ENCODE measurements at regions not wholly inside any gene's neighbourhood (a gene's known extent, or its start where the extent isn't known, plus 50 kb on each side); places are given as distances from the start of the nearest gene placed in this dataset.

DNA sequence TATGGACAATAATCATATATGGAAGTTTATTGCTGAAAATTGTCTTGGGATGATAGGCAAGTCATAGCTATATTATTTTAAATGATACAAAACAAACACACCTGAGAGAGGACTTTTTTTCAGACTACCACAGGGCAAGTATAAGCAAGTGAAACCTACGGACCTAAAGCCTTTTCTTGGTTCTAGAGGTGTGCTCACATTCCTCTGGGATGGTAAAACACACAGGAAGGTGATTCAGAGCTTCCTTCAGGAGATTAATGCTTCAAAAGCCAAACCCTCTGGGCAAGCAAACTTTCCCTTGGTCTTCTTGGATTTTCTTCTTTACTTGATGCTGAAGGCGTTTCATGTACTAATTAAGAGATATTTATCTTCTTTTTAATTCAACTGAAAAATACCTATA, 60.1 kb upstream of the ACSL4 start:
- H3K4me3 ChIP-seq: no peak overlapping the region
- H3K4me2 ChIP-seq: no peak overlapping the region
- H3K9me2 ChIP-seq (replicated peaks; ENCODE audit: insufficient read depth): no peaks in the 10 kb centered on the region
- H3K4me1 ChIP-seq (ENCODE audit: insufficient read depth): no peaks in the 10 kb centered on the region
- WGBS (ENCODE audit: low lambda C conversion rate, missing lambda C conversion rate): 62% methylated on average over 2 of the region's 2 CpGs
- no peaks in the 10 kb centered on the region for H3K79me2 ChIP-seq
- H3K9me3 ChIP-seq (ENCODE audit: low read depth): no peaks in the 10 kb centered on the region
- H3K36me3 ChIP-seq (replicated peaks; ENCODE audit: insufficient read depth, low read depth): no peaks in the 10 kb centered on the region
- H3K27ac ChIP-seq: no peak overlapping the region
- no peak overlapping the region for H2AFZ ChIP-seq
- H3K27me3 ChIP-seq: no peaks in the 10 kb centered on the region
- DNase-seq (ENCODE audit: low spot score): no peak
- no peaks in the 10 kb centered on the region for H4K20me1 ChIP-seq (ENCODE audit: insufficient read depth, poor library complexity, severe bottlenecking)
- TF ChIP-seq EZH2phosphoT487 (IDR thresholded peaks at IDR 0.05; ENCODE audit: low read depth, severe bottlenecking, unreplicated experiment) (no peak), EZH2 (IDR thresholded peaks at IDR 0.05; ENCODE audit: borderline replicate concordance) (no peak)
- TF ChIP-seq, protein P1, sequence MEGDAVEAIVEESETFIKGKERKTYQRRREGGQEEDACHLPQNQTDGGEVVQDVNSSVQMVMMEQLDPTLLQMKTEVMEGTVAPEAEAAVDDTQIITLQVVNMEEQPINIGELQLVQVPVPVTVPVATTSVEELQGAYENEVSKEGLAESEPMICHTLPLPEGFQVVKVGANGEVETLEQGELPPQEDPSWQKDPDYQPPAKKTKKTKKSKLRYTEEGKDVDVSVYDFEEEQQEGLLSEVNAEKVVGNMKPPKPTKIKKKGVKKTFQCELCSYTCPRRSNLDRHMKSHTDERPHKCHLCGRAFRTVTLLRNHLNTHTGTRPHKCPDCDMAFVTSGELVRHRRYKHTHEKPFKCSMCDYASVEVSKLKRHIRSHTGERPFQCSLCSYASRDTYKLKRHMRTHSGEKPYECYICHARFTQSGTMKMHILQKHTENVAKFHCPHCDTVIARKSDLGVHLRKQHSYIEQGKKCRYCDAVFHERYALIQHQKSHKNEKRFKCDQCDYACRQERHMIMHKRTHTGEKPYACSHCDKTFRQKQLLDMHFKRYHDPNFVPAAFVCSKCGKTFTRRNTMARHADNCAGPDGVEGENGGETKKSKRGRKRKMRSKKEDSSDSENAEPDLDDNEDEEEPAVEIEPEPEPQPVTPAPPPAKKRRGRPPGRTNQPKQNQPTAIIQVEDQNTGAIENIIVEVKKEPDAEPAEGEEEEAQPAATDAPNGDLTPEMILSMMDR (IDR thresholded peaks at IDR 0.05; ENCODE audit: poor library complexity): no peak

- TF ChIP-seq EZH2phosphoT487 (IDR thresholded peaks at IDR 0.05; ENCODE audit: low read depth, severe bottlenecking, unreplicated experiment) (no peak), EZH2 (IDR thresholded peaks at IDR 0.05; ENCODE audit: borderline replicate concordance) (no peak)
- TF ChIP-seq, protein P1 (IDR thresholded peaks at IDR 0.05; ENCODE audit: poor library complexity): no peak
Measured at GRCh38 chrX:109795682-109796081, 62.6 kb upstream of the ACSL4 start.

GRCh38 chrX:109797311-109797975, 64.4 kb upstream of the ACSL4 start:
- 65% methylated on average over 1 of the region's 1 CpG for WGBS (ENCODE audit: low lambda C conversion rate, missing lambda C conversion rate)

More at GRCh38 chrX:109795682-109796081, 62.6 kb upstream of the ACSL4 start:
- H3K4me1 ChIP-seq (ENCODE audit: insufficient read depth): no peaks in the 10 kb centered on the region
- no peaks in the 10 kb centered on the region for H3K9me3 ChIP-seq (ENCODE audit: low read depth)
- no peaks in the 10 kb centered on the region for H3K9me2 ChIP-seq (replicated peaks; ENCODE audit: insufficient read depth)
- 73% methylated on average over 4 of the region's 4 CpGs for WGBS (ENCODE audit: low lambda C conversion rate, missing lambda C conversion rate)
- H3K4me2 ChIP-seq: no peak overlapping the region
- H4K20me1 ChIP-seq (ENCODE audit: insufficient read depth, poor library complexity, severe bottlenecking): no peaks in the 10 kb centered on the region
- H3K4me3 ChIP-seq: no peak overlapping the region
- no peak overlapping the region for H3K27ac ChIP-seq
- no peaks in the 10 kb centered on the region for H3K27me3 ChIP-seq
- H2AFZ ChIP-seq: no peak overlapping the region
- no peaks in the 10 kb centered on the region for H3K79me2 ChIP-seq
- DNase-seq (ENCODE audit: low spot score): no peak
- no peaks in the 10 kb centered on the region for H3K36me3 ChIP-seq (replicated peaks; ENCODE audit: insufficient read depth, low read depth)

More at GRCh38 chrX:109797311-109797975, 64.4 kb upstream of the ACSL4 start:
- TF ChIP-seq, protein P1 (IDR thresholded peaks at IDR 0.05; ENCODE audit: poor library complexity): no peak
- no peak overlapping the region for H3K4me3 ChIP-seq
- H4K20me1 ChIP-seq (ENCODE audit: insufficient read depth, poor library complexity, severe bottlenecking): no peaks in the 10 kb centered on the region
- no peak overlapping the region for H3K27ac ChIP-seq
- no peaks in the 10 kb centered on the region for H3K79me2 ChIP-seq
- no peak overlapping the region for H3K4me2 ChIP-seq
- no peaks in the 10 kb centered on the region for H3K9me3 ChIP-seq (ENCODE audit: low read depth)
- H2AFZ ChIP-seq: no peak overlapping the region
- no peaks in the 10 kb centered on the region for H3K27me3 ChIP-seq
- no peak for DNase-seq (ENCODE audit: low spot score)
- no peaks in the 10 kb centered on the region for H3K36me3 ChIP-seq (replicated peaks; ENCODE audit: insufficient read depth, low read depth)
- no peaks in the 10 kb centered on the region for H3K9me2 ChIP-seq (replicated peaks; ENCODE audit: insufficient read depth)
- no peaks in the 10 kb centered on the region for H3K4me1 ChIP-seq (ENCODE audit: insufficient read depth)
